HPDE6-E6E7 (cell line): ENCODE measurements at regions not wholly inside any gene's neighbourhood (a gene's known extent, or its start where the extent isn't known, plus 50 kb on each side); places are given as distances from the start of the nearest gene placed in this dataset.

Experiments
- DNase-seq: peaks from one replicate; pipeline ENCODE4 v3.0.0; 2011; ENCODE audit warnings: missing footprints; ENCODE audit errors: extremely low spot score

GRCh38 chr17:12584727-12585126, 81.0 kb upstream of the MYOCD start:
- DNase-seq = no peak

GRCh38 chr17:12588531-12588930, 77.2 kb upstream of the MYOCD start:
- no peak for DNase-seq

GRCh38 chr17:12590417-12590816, 75.3 kb upstream of the MYOCD start:
- no peak for DNase-seq

GRCh38 chr17:12591021-12591735, 74.5 kb upstream of the MYOCD start:
- DNase-seq = no peak

- DNase-seq = no peak
Measured at GRCh38 chr17:12592941-12593340, 72.7 kb upstream of the MYOCD start.

- no peak for DNase-seq
Measured at GRCh38 chr17:12596961-12597360, 68.7 kb upstream of the MYOCD start.

- no peak for DNase-seq
Measured at GRCh38 chr17:12597895-12598294, 67.8 kb upstream of the MYOCD start.

- no peak for DNase-seq
Measured at GRCh38 chr17:12599186-12599920, 66.3 kb upstream of the MYOCD start.

GRCh38 chr17:12600349-12600748, 65.3 kb upstream of the MYOCD start:
- no peak for DNase-seq

- no peak for DNase-seq
Measured at GRCh38 chr17:12603566-12603965, 62.1 kb upstream of the MYOCD start.

- DNase-seq = no peak
Measured at GRCh38 chr17:12605222-12605621, 60.5 kb upstream of the MYOCD start.

- no peak for DNase-seq
Measured at GRCh38 chr17:12613566-12613965, 52.1 kb upstream of the MYOCD start.
